Iris pigment epithelial cell (primary cell): ENCODE measurements at regions not wholly inside any gene's neighbourhood (a gene's known extent, or its start where the extent isn't known, plus 50 kb on each side); places are given as distances from the start of the nearest gene placed in this dataset.

Experiments
- DNase-seq: peaks from one replicate; pipeline ENCODE4 v3.0.0-alpha.2; 2011; ENCODE audit warnings: low read depth

DNA sequence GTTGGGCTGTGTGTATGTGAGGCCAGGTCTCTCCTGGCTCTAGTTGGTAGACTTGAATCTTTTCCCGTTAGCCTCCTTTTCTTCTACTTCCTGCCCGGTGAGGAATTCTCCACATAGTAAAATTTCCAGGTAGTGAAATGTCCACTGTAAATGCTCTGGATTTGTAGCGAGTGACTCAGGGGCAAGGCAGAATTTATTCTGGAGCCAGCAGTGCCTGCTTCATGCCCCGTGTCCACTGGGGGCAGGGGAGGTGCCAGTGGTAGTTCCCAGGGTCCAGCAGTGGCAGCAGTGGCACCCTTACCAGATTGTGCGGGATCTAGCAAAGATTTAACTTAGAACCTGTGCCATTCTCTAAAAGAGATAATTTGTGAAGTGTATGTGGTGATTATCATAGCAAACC, 74.5 kb upstream of the USP24 start:
- no peak for DNase-seq

DNA sequence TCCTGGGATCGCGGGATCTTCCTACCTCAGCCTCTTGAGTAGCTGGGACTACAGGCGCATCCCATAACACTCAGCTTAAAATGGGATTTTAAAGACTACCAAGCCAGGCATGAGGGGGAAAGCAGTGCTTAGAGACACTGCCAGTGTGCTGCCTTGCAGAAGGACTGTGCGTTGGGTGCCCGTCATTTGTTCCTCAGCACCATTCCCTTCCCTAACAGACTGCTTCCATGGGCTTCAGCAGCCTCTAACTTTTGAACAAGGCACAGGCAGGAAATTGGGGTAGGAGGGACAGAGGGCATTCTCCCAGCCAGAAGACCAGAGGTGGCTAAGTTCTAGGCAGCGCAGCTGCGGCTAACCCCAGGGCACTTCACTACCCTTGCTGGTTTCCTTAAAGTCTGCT, 73.9 kb upstream of the USP24 start:
- DNase-seq: no peak

DNA sequence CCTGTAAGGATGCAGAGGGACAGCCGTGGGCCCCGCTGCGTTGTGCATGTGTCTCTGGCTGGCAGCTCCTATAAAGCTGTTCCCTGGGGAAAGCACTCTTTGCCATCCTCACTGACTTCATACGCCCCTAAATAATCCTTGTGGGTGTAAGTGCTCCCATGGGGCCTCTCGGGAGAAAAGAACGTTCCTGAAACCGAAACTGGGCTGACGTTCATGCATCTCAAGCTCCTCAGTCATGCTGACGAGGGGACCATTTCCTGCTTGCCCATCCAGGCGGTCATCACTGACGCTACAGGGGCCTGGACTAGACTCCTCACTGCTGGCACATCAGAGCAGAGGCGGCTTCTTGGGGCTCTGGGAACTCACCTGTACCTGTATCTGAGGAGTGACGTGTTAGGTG, 73.1 kb upstream of the USP24 start:
- no peak for DNase-seq

DNA sequence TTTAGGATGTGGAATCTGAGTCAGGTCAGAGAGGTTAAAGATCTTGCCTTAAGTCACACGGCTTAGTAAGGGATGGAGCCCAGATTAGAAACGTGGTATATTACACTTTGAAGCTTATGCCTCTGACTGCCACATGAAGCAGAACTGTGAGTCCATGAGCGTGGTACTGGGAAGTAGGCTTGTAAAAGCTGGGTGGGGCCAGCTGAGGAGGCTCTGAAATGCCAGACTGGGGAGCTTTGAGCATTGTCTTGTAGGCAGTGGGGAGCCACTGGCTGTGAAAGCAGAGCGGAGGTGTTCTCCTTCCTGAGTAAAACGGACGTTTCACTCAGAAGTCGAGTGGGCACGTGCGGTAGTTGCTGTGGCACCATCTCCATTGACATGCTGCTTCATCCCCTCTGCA, 72.6 kb upstream of the USP24 start:
- DNase-seq: no peak

DNA sequence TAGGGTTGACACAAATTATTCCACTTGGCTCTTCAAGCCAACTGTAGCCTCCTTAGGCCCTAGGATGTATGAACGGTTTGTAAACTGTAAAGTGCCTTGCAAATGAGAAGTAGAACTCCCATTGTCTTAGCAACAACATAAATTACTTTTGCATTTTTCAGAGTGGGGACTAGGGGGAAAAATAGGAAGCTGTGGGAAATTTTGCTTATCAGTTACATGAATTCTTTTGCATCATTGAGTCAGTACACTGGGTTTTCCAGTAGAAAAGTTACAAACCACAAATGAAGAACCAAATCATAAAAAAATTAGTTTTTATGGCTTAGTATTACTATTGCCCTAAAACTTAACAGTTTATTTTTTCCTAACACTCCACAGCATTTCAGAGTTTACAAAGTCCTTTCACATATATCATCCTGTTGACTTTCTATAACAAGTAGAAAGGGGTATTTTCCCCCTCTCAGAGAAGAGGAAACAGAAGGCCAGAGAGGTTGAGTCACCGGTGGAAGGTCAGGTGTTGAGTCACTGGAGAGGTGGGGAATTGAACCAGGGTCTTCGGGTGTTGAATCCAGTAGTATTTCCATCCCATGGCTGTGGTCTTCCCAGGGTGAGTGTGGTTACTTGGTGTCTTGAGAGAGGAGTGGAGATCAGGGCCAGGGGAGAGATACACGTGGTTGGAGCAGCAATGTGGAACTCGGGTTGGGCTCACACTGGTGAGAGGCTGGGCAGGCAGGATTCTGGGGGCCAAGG, 71.9 kb upstream of the USP24 start:
- no peak for DNase-seq

DNA sequence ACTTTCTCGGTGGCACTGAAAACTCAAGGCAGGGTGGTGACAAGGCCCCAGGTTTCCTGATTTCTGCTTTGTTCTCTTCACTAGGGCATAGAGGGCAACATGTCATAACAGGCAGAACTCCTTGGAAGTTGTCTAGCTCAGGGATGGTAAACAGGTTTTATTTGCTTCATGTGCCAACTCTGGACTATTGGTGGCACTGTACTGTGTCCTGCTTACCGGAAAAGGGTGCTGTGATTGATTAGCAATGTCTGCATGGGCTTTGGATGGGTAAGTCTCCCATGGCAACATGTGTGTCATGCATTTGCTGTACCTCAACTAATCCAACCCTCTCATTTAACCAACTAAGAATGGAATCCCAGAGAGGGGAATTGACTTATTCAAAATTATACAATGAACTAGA, 70.7 kb upstream of the USP24 start:
- DNase-seq: no peak

DNA sequence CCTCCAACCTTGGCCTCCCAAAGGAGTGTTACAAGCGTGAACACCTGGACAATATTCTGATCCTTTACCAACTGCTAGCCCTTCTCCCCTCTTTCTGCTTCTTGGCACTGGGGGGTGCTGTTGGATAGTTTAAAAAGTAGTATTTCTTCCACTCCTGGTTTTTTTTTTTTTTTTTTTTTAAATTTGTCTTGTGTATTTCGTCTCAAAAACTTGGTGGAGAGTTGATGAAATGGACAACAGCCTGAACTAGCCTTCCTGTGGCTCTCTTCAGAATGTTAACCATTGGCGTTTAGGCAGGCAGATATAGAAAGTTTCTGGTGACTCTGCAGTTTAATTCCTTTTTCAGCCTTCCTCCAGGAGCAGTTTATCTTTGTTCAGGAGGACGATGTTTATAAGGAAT, 69.7 kb upstream of the USP24 start:
- peak; percentile 49 for DNase-seq

DNA sequence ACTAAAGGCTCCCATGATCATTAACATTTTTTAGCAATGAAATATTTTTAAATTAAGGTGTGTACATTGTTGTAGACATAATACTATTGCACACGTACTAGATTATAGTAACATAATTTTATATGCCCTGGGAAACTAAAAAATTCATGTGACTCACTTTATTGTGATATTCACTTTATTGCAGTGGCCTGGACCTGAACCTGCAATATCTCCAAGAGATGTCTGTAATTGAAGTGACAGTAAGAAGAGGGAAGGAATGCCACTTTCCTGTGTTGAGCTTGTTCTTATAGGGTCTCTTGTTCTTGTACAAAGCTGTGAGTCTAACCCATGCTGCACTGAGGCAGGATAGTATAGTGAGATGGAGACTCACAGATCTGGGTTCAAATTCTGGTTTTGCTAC, 66.9 kb upstream of the USP24 start:
- no peak for DNase-seq

DNA sequence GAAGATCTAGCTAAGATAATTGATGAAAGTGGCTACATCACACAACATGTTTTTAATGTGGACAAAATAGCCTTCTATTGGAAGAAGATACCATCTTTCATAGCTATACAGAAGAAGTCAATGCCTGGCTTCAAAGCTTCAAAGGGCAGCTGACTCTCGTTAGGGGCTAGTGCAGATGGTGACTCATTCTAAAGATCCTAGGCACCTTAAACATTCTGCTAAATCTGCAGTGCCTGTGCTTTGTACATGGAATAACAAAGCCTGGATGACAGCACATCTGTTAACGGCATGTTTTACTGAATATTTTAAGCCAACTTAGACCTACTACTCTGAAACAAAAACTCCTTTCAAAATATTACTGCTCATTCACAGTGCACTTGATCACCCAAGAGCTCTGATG, 65.6 kb upstream of the USP24 start:
- DNase-seq: no peak

DNA sequence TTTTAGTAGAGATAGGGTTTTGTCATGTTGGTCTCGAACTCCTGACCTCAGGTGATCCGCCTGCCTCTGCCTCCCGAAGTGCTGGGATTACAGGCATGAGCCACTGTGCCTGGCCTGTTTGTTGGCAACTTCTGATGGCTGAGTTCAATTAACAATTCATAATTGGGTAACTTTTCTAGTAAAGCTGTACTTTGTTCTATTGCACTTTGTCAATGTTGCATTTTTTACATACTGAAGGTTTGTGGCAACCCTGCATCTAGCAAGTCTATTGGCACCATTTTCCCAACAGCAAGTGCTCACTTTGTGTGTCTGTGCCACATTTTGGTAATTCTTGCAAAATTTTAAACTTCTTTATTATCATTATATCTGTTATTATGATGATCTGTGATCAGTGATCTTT, 64.5 kb upstream of the USP24 start:
- DNase-seq: no peak

DNA sequence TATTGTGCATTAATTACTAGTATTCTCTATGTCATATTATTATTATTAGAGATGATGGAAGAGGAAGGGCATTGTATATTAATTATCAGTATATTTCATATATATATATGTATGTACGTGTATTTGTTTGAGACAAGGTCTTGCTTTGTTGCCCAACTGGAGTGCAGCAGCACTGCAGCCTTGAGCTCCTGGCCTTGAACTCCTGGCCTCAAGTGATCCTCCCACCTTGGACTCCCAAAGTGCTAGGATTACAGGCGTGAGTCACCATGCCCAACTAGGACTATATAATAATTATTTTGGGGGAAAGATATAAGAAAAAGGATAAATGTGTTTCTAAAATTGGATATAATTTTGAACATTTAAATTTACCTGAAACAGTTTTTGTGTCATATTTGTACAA, 63.2 kb upstream of the USP24 start:
- no peak for DNase-seq

DNA sequence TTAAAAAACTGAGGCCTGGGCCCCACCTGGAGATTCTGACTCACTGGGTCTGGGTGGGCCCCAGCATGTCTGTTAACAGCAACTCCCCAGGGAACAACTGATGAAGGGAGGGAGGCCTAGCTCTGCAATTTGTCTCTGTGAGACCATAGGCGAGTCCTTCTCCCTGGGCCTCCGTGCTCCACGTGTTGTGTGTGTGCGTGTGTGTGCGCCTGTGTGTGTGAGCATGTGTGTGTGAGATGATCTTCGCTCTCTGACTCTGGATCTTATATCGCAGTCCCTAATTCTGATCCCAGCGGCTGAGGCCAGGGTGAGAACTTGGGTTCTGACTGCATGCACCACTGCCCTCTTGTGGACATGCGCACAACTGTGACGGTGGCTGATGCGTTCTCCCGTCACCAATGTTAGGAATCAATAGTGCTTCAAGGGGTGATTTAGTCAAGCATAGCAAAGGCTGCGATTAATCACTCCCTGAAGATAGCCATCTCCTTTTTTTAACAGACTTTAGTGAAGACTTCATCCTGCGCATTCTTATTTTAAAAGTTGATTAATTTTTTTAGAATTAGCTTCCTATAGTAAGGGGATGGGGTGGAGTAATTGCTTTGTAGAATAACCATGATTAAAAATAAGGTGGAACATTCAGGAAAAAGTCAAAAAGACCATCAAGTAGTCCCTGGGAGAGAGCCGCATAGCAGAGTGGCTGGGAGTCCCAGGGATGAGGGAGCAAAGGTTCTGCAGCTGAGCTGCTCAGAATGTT, 62.4 kb upstream of the USP24 start:
- DNase-seq: peak; percentile 69

DNA sequence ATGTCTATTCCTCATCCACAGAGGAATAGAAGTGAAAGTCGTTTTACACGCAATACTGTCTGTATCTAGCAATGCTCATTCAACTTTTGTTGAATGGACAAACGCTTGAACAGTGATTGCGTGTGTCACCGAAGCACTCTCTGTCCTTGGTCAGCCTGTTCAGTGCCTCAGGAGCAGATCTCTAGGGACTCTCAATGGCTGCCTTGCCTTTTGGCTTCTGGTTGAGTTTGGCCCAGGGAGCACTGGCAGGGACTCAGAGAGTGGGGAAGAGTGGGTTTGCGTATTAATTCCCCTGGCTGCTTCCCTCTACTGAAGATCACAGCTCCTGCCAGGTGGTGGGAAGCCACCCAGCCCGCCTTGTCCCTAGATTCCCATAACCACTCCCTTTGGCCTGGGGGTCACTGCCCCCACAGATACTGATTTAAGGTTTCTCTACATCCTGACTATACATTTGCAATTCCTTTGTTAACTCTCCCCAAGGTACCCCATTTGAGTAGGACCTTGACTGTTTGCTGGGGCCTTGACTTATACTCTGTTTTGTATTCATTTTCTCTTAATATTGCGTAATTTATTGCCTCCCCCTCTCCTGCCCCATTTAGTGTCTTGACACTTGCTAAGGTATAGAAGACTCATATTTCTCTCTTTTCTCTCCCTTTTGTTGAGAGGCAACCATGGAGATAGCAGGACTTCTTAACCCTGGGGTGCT, 61.7 kb upstream of the USP24 start:
- DNase-seq: no peak

DNA sequence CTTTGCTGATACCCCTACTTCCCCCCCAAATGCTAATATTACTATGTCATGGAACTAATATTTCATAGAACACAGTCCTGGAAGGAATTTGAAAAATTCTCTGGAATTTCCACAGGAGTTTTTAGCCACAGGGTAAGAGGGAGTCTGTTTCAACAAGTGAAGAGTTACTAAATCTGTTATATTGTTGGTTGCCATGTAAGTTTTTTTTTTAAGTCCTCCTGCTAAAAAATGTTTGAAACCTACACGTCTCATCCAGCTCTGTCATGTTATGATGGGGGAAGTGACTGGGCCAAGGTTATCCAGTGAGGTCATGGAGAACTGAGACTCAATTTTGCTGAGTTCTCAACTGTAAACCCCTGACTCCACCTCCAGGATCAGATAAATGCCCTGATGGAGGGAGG, 60.8 kb upstream of the USP24 start:
- DNase-seq: peak; percentile 37

DNA sequence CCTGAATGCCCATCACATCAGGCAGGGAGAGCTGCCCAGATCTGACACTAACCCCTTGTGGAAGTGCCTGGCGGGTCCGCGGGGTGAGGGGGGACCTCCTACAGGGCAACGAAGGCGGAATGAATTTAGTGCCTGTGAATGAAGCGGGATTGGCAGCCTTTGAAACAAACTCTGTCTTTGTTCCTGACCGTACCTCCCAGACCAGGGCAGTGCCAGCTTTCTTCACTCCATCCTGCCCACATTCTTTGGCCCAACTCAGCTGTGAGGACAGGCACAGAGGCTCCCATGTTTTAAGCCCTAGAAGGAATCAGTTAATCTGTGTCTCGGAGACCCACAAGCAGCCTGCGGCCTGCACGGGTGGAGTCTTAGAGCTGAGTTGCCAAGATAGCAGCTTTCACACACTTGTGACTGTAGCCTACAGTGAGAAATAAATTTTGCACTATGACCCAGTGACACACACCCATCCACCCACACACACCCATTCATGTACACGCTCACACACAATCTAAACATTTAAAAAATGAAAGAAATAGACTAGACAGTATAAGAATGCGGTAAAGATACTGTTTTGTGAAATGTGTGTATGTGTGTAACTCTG, 60.1 kb upstream of the USP24 start:
- no peak for DNase-seq

DNA sequence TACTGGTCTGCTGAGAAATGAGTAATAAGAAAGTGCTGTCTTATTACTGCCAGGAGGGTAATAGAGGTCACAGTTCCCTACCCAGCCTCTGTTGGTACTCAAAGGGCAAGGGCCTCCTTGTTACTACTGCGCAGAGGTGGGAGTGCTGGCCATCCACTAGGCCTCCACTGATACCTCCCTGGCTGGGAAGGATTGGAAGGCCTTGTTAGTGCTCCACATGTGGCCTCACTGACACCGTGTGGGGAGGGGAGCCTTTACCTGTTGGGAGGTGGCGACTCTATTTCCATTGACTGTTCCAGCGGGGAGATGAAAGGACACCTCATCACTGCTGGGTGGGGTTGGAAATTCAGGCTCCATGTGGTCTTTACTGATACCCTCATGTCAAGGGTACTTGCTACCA, 57.8 kb upstream of the USP24 start:
- DNase-seq: no peak
